ENCODE measurements at regions not wholly inside any gene's neighbourhood (a gene's known extent, or its start where the extent isn't known, plus 50 kb on each side); places are given as distances from the start of the nearest gene placed in this dataset.

DNA sequence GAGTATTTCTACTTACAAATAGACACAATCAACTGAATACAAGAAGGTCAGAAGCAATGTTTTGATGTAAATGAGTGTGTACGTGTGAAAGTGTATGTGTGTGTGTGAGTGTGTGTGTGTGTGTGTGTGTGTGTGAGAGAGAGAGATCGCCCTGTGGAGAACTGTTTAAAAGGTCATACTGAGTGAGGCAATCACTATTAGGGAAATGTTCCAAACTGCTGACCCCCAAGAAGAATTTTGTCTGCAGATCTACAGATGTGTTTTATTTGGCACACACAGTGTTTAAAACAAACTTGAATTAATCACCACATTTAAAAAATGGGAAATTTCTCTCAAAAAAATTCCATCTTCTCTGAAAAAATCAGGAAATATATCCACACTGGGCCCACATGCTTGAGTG is 1069.1 kb downstream of the SLC6A15 start:
- no peak overlapping the region for H3K27ac ChIP-seq
- intact Hi-C loops (cut with DNase I): no loop called here
- H3K4me1 ChIP-seq: no peaks in the 10 kb centered on the region
- ATAC-seq: no peak
- no peak for TF ChIP-seq CTCF (IDR thresholded peaks at IDR 0.05)
- H3K4me3 ChIP-seq: no peak overlapping the region
- DNase-seq: no peak
- H3K9me3 ChIP-seq: no peaks in the 10 kb centered on the region
- no peaks in the 10 kb centered on the region for H3K36me3 ChIP-seq
- no peaks in the 10 kb centered on the region for H3K27me3 ChIP-seq (ENCODE audit: low read depth)

- H3K36me3 ChIP-seq: no peaks in the 10 kb centered on the region
- no peak overlapping the region for H3K27ac ChIP-seq
- TF ChIP-seq CTCF (IDR thresholded peaks at IDR 0.05): no peak
- no peaks in the 10 kb centered on the region for H3K4me1 ChIP-seq
- DNase-seq (no peak), ATAC-seq (no peak)
- H3K27me3 ChIP-seq (ENCODE audit: low read depth): no peaks in the 10 kb centered on the region
- no peaks in the 10 kb centered on the region for H3K9me3 ChIP-seq
- no peak overlapping the region for H3K4me3 ChIP-seq
- intact Hi-C loops (cut with DNase I): no loop called here
Observed at GRCh38 chr12:83841620-83842019, 1071.0 kb downstream of the SLC6A15 start.

DNA sequence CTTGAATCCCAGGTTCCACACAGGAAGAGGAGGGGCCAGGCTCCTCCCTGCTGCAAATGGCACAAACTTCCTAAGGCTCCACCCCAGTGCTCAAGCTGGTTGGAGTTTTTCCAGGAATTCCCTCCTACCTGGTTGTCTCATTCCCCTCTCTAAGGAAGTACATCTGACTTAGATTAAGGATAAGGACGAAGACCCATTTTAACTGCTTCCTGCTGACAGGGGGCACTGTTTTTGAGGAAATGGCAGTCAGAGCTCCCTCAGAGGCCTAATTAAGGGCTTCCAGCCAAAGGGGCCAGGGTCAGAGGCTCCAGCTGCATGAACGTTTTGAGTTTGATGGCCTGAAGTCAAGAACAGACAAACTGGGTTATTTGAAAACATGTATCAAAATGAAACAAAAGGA is 1084.7 kb downstream of the SLC6A15 start:
- intact Hi-C loops (cut with DNase I): no loop called here
- Histone ChIP-seq H3K4me1 (no peaks in the 10 kb centered on the region), H3K27ac (no peak overlapping the region), H3K9me3 (no peaks in the 10 kb centered on the region), H3K4me3 (no peak overlapping the region), H3K27me3 (ENCODE audit: low read depth) (no peaks in the 10 kb centered on the region), H3K36me3 (no peaks in the 10 kb centered on the region)
- no peak for DNase-seq
- ATAC-seq: no peak
- no peak for TF ChIP-seq CTCF (IDR thresholded peaks at IDR 0.05)

DNA sequence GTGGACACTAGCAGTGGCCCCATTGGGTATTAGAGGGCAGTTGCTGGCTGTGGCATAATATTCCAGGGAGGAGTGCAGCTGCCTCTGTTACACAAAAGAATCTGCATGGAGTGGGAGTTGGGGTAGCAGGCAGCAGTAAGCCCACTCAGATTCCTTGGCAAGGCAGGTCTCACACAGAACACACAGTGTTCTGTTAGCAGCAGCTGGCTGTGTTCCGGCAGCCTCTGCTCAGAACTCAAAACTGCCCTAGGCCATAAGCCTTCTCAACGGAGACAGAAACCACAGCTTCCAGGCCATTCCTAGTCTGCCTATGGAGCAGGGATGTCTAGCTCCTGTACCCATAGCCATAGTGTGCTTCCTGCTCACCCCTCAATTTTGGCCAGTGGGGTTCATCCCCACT is 1085.4 kb downstream of the SLC6A15 start:
- H3K27me3 ChIP-seq (ENCODE audit: low read depth): no peaks in the 10 kb centered on the region
- H3K4me1 ChIP-seq: no peaks in the 10 kb centered on the region
- H3K4me3 ChIP-seq: no peak overlapping the region
- no peak overlapping the region for H3K27ac ChIP-seq
- intact Hi-C loops (cut with DNase I): no loop called here
- H3K36me3 ChIP-seq: no peaks in the 10 kb centered on the region
- no peaks in the 10 kb centered on the region for H3K9me3 ChIP-seq
- TF ChIP-seq CTCF (IDR thresholded peaks at IDR 0.05): no peak
- ATAC-seq (no peak), DNase-seq (no peak)

GRCh38 chr12:83826112-83826511 is 1086.5 kb downstream of the SLC6A15 start:
- DNase-seq (no peak), ATAC-seq (peak in 1 of 2 donors; percentile 51)
- H3K9me3 ChIP-seq: no peaks in the 10 kb centered on the region
- H3K27me3 ChIP-seq (ENCODE audit: low read depth): no peaks in the 10 kb centered on the region
- intact Hi-C loops (cut with DNase I): no loop called here
- no peaks in the 10 kb centered on the region for H3K4me1 ChIP-seq
- H3K27ac ChIP-seq: no peak overlapping the region
- peak; percentile 36 for TF ChIP-seq CTCF (IDR thresholded peaks at IDR 0.05)
- H3K4me3 ChIP-seq: no peak overlapping the region
- no peaks in the 10 kb centered on the region for H3K36me3 ChIP-seq

Data from lower lobe of right lung (tissue), 2 donors.